A549 (cell line): ENCODE measurements at regions not wholly inside any gene's neighbourhood (a gene's known extent, or its start where the extent isn't known, plus 50 kb on each side); places are given as distances from the start of the nearest gene placed in this dataset.

Experiments
- CHD2 ChIP-seq: fragments of 150-350 bp; IDR thresholded peaks from 2 replicates; pipeline ENCODE4 v1.6.1; 2014; ENCODE audit warnings: low read length; ENCODE audit not compliant: partially characterized antibody
- CTCF ChIP-seq: fragments of >200 bp; sonication (Bioruptor Twin); formaldehyde crosslinking; IDR thresholded peaks from 3 replicates; pipeline ENCODE4 v1.5.1; 2016
- ELK1 ChIP-seq: fragments of 150-350 bp; IDR thresholded peaks from 2 replicates; pipeline ENCODE4 v1.6.1; 2014; ENCODE audit warnings: low read depth, mild to moderate bottlenecking, low read length
- EP300 ChIP-seq, 2 experiments: fragments of >200 bp; sonication (Bioruptor Twin); formaldehyde crosslinking; IDR thresholded peaks; 2 replicates in 1 of 2; 3 replicates in 1 of 2; pipeline ENCODE4 v1.6.1; 2016 to 2017
- FOSL2 ChIP-seq, 2 experiments: fragments of 450-650 bp in 1 of 2; fragments of >200 bp in 1 of 2; sonication (Bioruptor Twin) in 1 of 2; formaldehyde crosslinking; IDR thresholded peaks; 2 replicates each; pipeline versions ENCODE4 v1.5.0 to v1.6.1; 2016 to 2020; ENCODE audit warnings: mild to moderate bottlenecking in 1 of 2, moderate library complexity in 1 of 2
- MAFK ChIP-seq: fragments of 450-650 bp; IDR thresholded peaks from 2 replicates; pipeline ENCODE4 v1.6.1; 2014; ENCODE audit not compliant: partially characterized antibody
- MAX ChIP-seq: IDR thresholded peaks from 2 replicates; pipeline ENCODE4 v1.6.1; 2012
- NFE2L2 ChIP-seq: fragments of 150-350 bp; conservative IDR thresholded peaks from 2 replicates; pipeline ENCODE4 v1.6.1; 2014; ENCODE audit warnings: low read length
- PBX3 ChIP-seq: IDR thresholded peaks from 2 replicates; pipeline ENCODE4 v1.6.1; 2012
- POLR2A ChIP-seq: IDR thresholded peaks from 2 replicates; pipeline ENCODE4 v1.6.1; 2012; ENCODE audit warnings: mild to moderate bottlenecking, low read length
- POLR2AphosphoS2 ChIP-seq: conservative IDR thresholded peaks from 2 replicates; pipeline ENCODE4 v1.6.1; 2012; ENCODE audit warnings: low read length, improper control_type of control experiment, inconsistent platforms
- RCOR1 ChIP-seq: fragments of 150-350 bp; IDR thresholded peaks from 2 replicates; pipeline ENCODE4 v1.6.1; 2014; ENCODE audit warnings: antibody characterized with exemption, low read length, low read depth
- RFX5 ChIP-seq: fragments of 450-650 bp; IDR thresholded peaks from 2 replicates; pipeline ENCODE4 v1.7.1; 2014; ENCODE audit warnings: antibody characterized with exemption, mild to moderate bottlenecking, moderate library complexity
- RNF2 ChIP-seq: fragments of 200-600 bp; sonication (generic); IDR thresholded peaks from 2 replicates; pipeline ENCODE4 v1.6.1; 2016; ENCODE audit warnings: low read depth, mild to moderate bottlenecking, antibody characterized with exemption, moderate library complexity, borderline replicate concordance

- TF ChIP-seq CTCF (no peak), PBX3 (no peak), POLR2A (no peak), NFE2L2 (no peak), CHD2 (no peak), RFX5 (no peak), POLR2AphosphoS2 (no peak), ELK1 (no peak), FOSL2 (IDR thresholded peaks at IDR 0.05) (no peak), FOSL2 (CRISPR knock-in tag; IDR thresholded peaks at IDR 0.05) (no peak), EP300 (IDR thresholded peaks at IDR 0.05) (no peak), RNF2 (no peak), MAX (no peak), RCOR1 (no peak), MAFK (no peak)
These were observed 529.9 kb downstream of the MMUT start for GRCh38 chr6:48933136-48933535.
